ENCODE measurements at regions not wholly inside any gene's neighbourhood (a gene's known extent, or its start where the extent isn't known, plus 50 kb on each side); places are given as distances from the start of the nearest gene placed in this dataset.

- Histone ChIP-seq H3K4me3 (ENCODE audit: low read depth in 2 of 2, low read length in 1 of 2) (no peak overlapping the region), H3K27me3 (ENCODE audit: insufficient read depth) (no peaks in the 10 kb centered on the region), H3F3A (replicated peaks; ENCODE audit: insufficient read depth) (no peaks in the 10 kb centered on the region), H4K20me1 (ENCODE audit: insufficient read depth) (no peaks in the 10 kb centered on the region), H2AFZ (ENCODE audit: low read depth) (no peak overlapping the region), H3K27ac (ENCODE audit: low read depth in 2 of 2, low read length in 1 of 2) (no peak overlapping the region), H3K9me3 (no peaks in the 10 kb centered on the region), H3K9me2 (no peaks in the 10 kb centered on the region), H3K9ac (no peak overlapping the region), H3K79me2 (ENCODE audit: insufficient read depth) (no peaks in the 10 kb centered on the region), H3K36me3 (replicated peaks in 1 of 2; ENCODE audit: control insufficient read depth in 1 of 2, insufficient read depth in 2 of 2, low read length in 1 of 2) (no peaks in the 10 kb centered on the region), H3K4me1 (ENCODE audit: control insufficient read depth in 1 of 2, insufficient read depth in 2 of 2, low read depth in 1 of 2, low read length in 1 of 2) (peaks cover 0 to 16% of the 10 kb centered on the region in 2 experiments; a peak in 1 of 4 replicates), H3K4me2 (no peak overlapping the region)
- TF ChIP-seq TEAD4 (IDR thresholded peaks at IDR 0.05; ENCODE audit: borderline replicate concordance, insufficient read depth) (no peak), TAF1 (IDR thresholded peaks at IDR 0.05; ENCODE audit: borderline replicate concordance, low read depth, low read length) (no peak), GABPA (IDR thresholded peaks at IDR 0.05; ENCODE audit: low read depth) (no peak), SMC3 (IDR thresholded peaks at IDR 0.05; ENCODE audit: low read depth, low read length) (no peak), EP300 (IDR thresholded peaks at IDR 0.05; ENCODE audit: borderline replicate concordance in 1 of 2, low read depth in 1 of 2, low read length in 1 of 2) (no peak)
- TF ChIP-seq, protein P1, sequence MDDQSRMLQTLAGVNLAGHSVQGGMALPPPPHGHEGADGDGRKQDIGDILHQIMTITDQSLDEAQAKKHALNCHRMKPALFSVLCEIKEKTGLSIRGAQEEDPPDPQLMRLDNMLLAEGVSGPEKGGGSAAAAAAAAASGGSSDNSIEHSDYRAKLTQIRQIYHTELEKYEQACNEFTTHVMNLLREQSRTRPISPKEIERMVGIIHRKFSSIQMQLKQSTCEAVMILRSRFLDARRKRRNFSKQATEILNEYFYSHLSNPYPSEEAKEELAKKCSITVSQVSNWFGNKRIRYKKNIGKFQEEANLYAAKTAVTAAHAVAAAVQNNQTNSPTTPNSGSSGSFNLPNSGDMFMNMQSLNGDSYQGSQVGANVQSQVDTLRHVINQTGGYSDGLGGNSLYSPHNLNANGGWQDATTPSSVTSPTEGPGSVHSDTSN (IDR thresholded peaks at IDR 0.05), result no peak
- TF ChIP-seq, protein P2, sequence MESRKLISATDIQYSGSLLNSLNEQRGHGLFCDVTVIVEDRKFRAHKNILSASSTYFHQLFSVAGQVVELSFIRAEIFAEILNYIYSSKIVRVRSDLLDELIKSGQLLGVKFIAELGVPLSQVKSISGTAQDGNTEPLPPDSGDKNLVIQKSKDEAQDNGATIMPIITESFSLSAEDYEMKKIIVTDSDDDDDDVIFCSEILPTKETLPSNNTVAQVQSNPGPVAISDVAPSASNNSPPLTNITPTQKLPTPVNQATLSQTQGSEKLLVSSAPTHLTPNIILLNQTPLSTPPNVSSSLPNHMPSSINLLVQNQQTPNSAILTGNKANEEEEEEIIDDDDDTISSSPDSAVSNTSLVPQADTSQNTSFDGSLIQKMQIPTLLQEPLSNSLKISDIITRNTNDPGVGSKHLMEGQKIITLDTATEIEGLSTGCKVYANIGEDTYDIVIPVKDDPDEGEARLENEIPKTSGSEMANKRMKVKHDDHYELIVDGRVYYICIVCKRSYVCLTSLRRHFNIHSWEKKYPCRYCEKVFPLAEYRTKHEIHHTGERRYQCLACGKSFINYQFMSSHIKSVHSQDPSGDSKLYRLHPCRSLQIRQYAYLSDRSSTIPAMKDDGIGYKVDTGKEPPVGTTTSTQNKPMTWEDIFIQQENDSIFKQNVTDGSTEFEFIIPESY (IDR thresholded peaks at IDR 0.05; ENCODE audit: borderline replicate concordance, low read depth), result no peak
- TF ChIP-seq, protein P3, sequence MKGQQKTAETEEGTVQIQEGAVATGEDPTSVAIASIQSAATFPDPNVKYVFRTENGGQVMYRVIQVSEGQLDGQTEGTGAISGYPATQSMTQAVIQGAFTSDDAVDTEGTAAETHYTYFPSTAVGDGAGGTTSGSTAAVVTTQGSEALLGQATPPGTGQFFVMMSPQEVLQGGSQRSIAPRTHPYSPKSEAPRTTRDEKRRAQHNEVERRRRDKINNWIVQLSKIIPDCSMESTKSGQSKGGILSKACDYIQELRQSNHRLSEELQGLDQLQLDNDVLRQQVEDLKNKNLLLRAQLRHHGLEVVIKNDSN (IDR thresholded peaks at IDR 0.05; ENCODE audit: borderline replicate concordance, low read depth), result no peak
- ChIA-PET POLR2A (no interaction called here), CTCF (interaction anchor here (0.7 kb wide), 1 partner anchor 12 kb away, joined by 3 read pairs; no protein-coding TSS in a partner anchor)
- DNase-seq, result no peak
- 74% methylated on average over 4 of the region's 4 CpGs for WGBS (ENCODE audit: low lambda C conversion rate)
Measured at GRCh38 chr2:217274578-217274977, 414.7 kb upstream of the TNP1 start.

GRCh38 chr2:217273851-217274250 lies 414.0 kb upstream of the TNP1 start:
- H3K27me3 ChIP-seq (ENCODE audit: insufficient read depth), result no peaks in the 10 kb centered on the region
- H3K4me1 ChIP-seq (ENCODE audit: control insufficient read depth in 1 of 2, insufficient read depth in 2 of 2, low read depth in 1 of 2, low read length in 1 of 2), result peaks cover 0 to 16% of the 10 kb centered on the region in 2 experiments; a peak in 1 of 4 replicates
- no peaks in the 10 kb centered on the region for H4K20me1 ChIP-seq (ENCODE audit: insufficient read depth)
- H3K4me3 ChIP-seq (ENCODE audit: low read depth in 2 of 2, low read length in 1 of 2), result no peak overlapping the region
- ChIA-PET POLR2A (no interaction called here), CTCF (interaction anchor here (0.7 kb wide), 1 partner anchor 12 kb away, joined by 3 read pairs; no protein-coding TSS in a partner anchor)
- no peaks in the 10 kb centered on the region for H3K9me3 ChIP-seq
- DNase-seq, result no peak
- no peak overlapping the region for H3K9ac ChIP-seq
- H2AFZ ChIP-seq (ENCODE audit: low read depth), result no peak overlapping the region
- H3K4me2 ChIP-seq, result no peak overlapping the region
- no peaks in the 10 kb centered on the region for H3K79me2 ChIP-seq (ENCODE audit: insufficient read depth)
- 88% methylated on average over 2 of the region's 2 CpGs for WGBS (ENCODE audit: low lambda C conversion rate)
- H3F3A ChIP-seq (replicated peaks; ENCODE audit: insufficient read depth), result no peaks in the 10 kb centered on the region
- H3K36me3 ChIP-seq (replicated peaks in 1 of 2; ENCODE audit: control insufficient read depth in 1 of 2, insufficient read depth in 2 of 2, low read length in 1 of 2), result no peaks in the 10 kb centered on the region
- no peaks in the 10 kb centered on the region for H3K9me2 ChIP-seq
- no peak overlapping the region for H3K27ac ChIP-seq (ENCODE audit: low read depth in 2 of 2, low read length in 1 of 2)
- TF ChIP-seq GABPA (IDR thresholded peaks at IDR 0.05; ENCODE audit: low read depth) (no peak), RAD21 (IDR thresholded peaks at IDR 0.05; ENCODE audit: low read length) (no peak), NFIC (IDR thresholded peaks at IDR 0.05; ENCODE audit: borderline replicate concordance) (no peak), FOXJ3 (CRISPR knock-in tag; IDR thresholded peaks at IDR 0.05) (no peak), JUND (IDR thresholded peaks at IDR 0.05) (no peak), MXI1 (IDR thresholded peaks at IDR 0.05; ENCODE audit: low read depth, low read length) (no peak), ELF1 (IDR thresholded peaks at IDR 0.05) (no peak), SIN3A (IDR thresholded peaks at IDR 0.05; ENCODE audit: borderline replicate concordance, low read depth, low read length) (no peak), IRF3 (IDR thresholded peaks at IDR 0.05; ENCODE audit: low read depth, low read length) (no peak), FOSL2 (IDR thresholded peaks at IDR 0.05; ENCODE audit: borderline replicate concordance, low read depth) (no peak), YY1 (IDR thresholded peaks at IDR 0.05; ENCODE audit: low read depth) (no peak), EP300 (IDR thresholded peaks at IDR 0.05; ENCODE audit: borderline replicate concordance in 1 of 2, low read depth in 1 of 2, low read length in 1 of 2) (no peak), TCF12 (IDR thresholded peaks at IDR 0.05) (no peak)
- TF ChIP-seq, protein P2 (IDR thresholded peaks at IDR 0.05; ENCODE audit: borderline replicate concordance, low read depth), result no peak
- TF ChIP-seq, protein P4, sequence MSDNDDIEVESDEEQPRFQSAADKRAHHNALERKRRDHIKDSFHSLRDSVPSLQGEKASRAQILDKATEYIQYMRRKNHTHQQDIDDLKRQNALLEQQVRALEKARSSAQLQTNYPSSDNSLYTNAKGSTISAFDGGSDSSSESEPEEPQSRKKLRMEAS (IDR thresholded peaks at IDR 0.05; ENCODE audit: low read depth), result no peak
- TF ChIP-seq, protein P3 (IDR thresholded peaks at IDR 0.05; ENCODE audit: borderline replicate concordance, low read depth), result no peak
